Endothelial cell of umbilical vein (primary cell): ENCODE measurements at regions not wholly inside any gene's neighbourhood (a gene's known extent, or its start where the extent isn't known, plus 50 kb on each side); places are given as distances from the start of the nearest gene placed in this dataset.

ENCODE experiments used
- BruUV-seq: library from RNA; stranded (reverse); fragments of 400-500 nt; replicated peaks from 2 replicates; lab custom pipeline; 2021; lab: Mats Ljungman, UMichigan
- CTCF ChIA-PET: fragments of 300-600, 350-600 bp; sonication (Branson Sonifier 250); formaldehyde crosslinking; loops from one replicate; lab custom pipeline; 2021; ENCODE audit warnings: antibody characterized with exemption, inconsistent platforms; lab: Charles Lee
- POLR2A ChIA-PET: fragments of 300-600, 350-600 bp; sonication (Branson Sonifier 250); formaldehyde crosslinking; loops from one replicate; lab custom pipeline; 2021; ENCODE audit warnings: antibody characterized with exemption, inconsistent platforms; lab: Charles Lee
- DNase-seq: peaks from one replicate; pipeline ENCODE4 v3.0.0-alpha.2; 2011; ENCODE audit warnings: low read depth, low spot score
- FAIRE-seq: peaks from 2 replicates; lab custom pipeline; 2011; peaks lifted over from hg19 to GRCh38; lab: Jason Lieb, UNC
- H2AFZ ChIP-seq: 2 replicates; pipeline ENCODE4 v1.6.0; 2012; ENCODE audit warnings: low read depth, low read length, control low read depth, inconsistent platforms
- H3K27ac ChIP-seq: 2 replicates; pipeline ENCODE4 v1.5.1; 2011; ENCODE audit warnings: low read depth, mild to moderate bottlenecking, control low read depth, low read length, moderate library complexity; ENCODE audit not compliant: insufficient read depth
- H3K27me3 ChIP-seq, 2 experiments: 2 replicates each; pipeline versions ENCODE4 v1.6.0 to v1.6.1; 2011; ENCODE audit warnings: low read length in 2 of 2, mixed read lengths in 1 of 2; ENCODE audit not compliant: control insufficient read depth in 2 of 2, insufficient read depth in 2 of 2
- H3K36me3 ChIP-seq, 2 experiments: 2 replicates in 1 of 2; 3 replicates in 1 of 2; pipeline ENCODE4 v1.5.1; 2011; ENCODE audit warnings: low read length in 2 of 2, mild to moderate bottlenecking in 1 of 2, moderate library complexity in 1 of 2; ENCODE audit not compliant: control insufficient read depth in 2 of 2, insufficient read depth in 2 of 2; ENCODE audit errors: extremely low read depth in 1 of 2
- H3K4me1 ChIP-seq: 3 replicates; pipeline ENCODE4 v1.5.1; 2011; ENCODE audit warnings: mild to moderate bottlenecking, low read length; ENCODE audit not compliant: control insufficient read depth, insufficient read depth; ENCODE audit errors: extremely low read depth
- H3K4me2 ChIP-seq: 2 replicates; pipeline ENCODE4 v1.6.1; 2011; ENCODE audit warnings: low read length, control low read depth, mixed read lengths; ENCODE audit not compliant: insufficient read depth
- H3K4me3 ChIP-seq, 3 experiments: fragments of 200-600 bp in 1 of 3; sonication (generic), shearing (Covaris generic) in 1 of 3; replicated peaks in 1 of 3; 2 replicates each; pipeline ENCODE4 v1.5.1; 2011 to 2016; ENCODE audit warnings: control low read depth in 3 of 3, low read length in 3 of 3, mild to moderate bottlenecking in 2 of 3, inconsistent platforms in 1 of 3, low read depth in 1 of 3, moderate library complexity in 1 of 3; ENCODE audit not compliant: insufficient read depth in 1 of 3
- H3K79me2 ChIP-seq: 2 replicates; pipeline ENCODE4 v1.6.0; 2012; ENCODE audit warnings: low read length, inconsistent platforms; ENCODE audit not compliant: control insufficient read depth, insufficient read depth
- H3K9ac ChIP-seq: replicated peaks from 2 replicates; pipeline ENCODE3; 2011; ENCODE audit warnings: low read length, control low read depth; ENCODE audit not compliant: insufficient read depth; ENCODE audit errors: extremely low read depth
- H3K9me1 ChIP-seq: replicated peaks from 3 replicates; pipeline ENCODE4 v1.6.0; 2011; ENCODE audit warnings: mild to moderate bottlenecking, low read length; ENCODE audit not compliant: control insufficient read depth, insufficient read depth; ENCODE audit errors: extremely low read depth
- H3K9me3 ChIP-seq: replicated peaks from 2 replicates; pipeline ENCODE4 v1.5.1; 2012; ENCODE audit warnings: low read length, inconsistent platforms; ENCODE audit not compliant: control insufficient read depth, insufficient read depth
- H4K20me1 ChIP-seq: replicated peaks from 2 replicates; pipeline ENCODE3; 2011; ENCODE audit warnings: mild to moderate bottlenecking, low read length; ENCODE audit not compliant: control insufficient read depth, insufficient read depth; ENCODE audit errors: extremely low read depth
- CTCF ChIP-seq, 2 donors: IDR thresholded peaks; 1 replicate in 1 of 2; 2 replicates in 1 of 2; pipeline ENCODE4 v1.5.1; 2011; ENCODE audit warnings: low read length in 2 of 2, mild to moderate bottlenecking in 2 of 2, moderate library complexity in 2 of 2, control low read depth in 1 of 2, inconsistent platforms in 1 of 2, low read depth in 1 of 2; ENCODE audit not compliant: insufficient read depth in 1 of 2; ENCODE audit errors: extremely low read depth in 1 of 2
- EZH2 ChIP-seq: IDR thresholded peaks from 2 replicates; pipeline ENCODE4 v1.6.1; 2012; ENCODE audit warnings: borderline replicate concordance, low read depth, mild to moderate bottlenecking, moderate library complexity, low read length, inconsistent platforms; ENCODE audit not compliant: severe bottlenecking
- FOS ChIP-seq: IDR thresholded peaks from 2 replicates; pipeline ENCODE4 v1.6.1; 2011; ENCODE audit warnings: mild to moderate bottlenecking, low read length, moderate library complexity, borderline replicate concordance; ENCODE audit not compliant: insufficient read depth
- GATA2 ChIP-seq: IDR thresholded peaks from 2 replicates; pipeline ENCODE4 v1.7.0; 2011; ENCODE audit warnings: low read depth, mild to moderate bottlenecking, moderate library complexity, mixed read lengths, low read length; ENCODE audit not compliant: insufficient read length, insufficient read depth
- JUN ChIP-seq: IDR thresholded peaks from 2 replicates; pipeline ENCODE4 v1.6.1; 2011; ENCODE audit warnings: borderline replicate concordance, low read depth; ENCODE audit not compliant: insufficient read length, insufficient read depth
- MAX ChIP-seq: IDR thresholded peaks from 2 replicates; pipeline ENCODE4 v1.6.1; 2011; ENCODE audit not compliant: insufficient read depth, insufficient read length
- MYC ChIP-seq: IDR thresholded peaks from one replicate; pipeline ENCODE4 v1.6.1; 2011; ENCODE audit warnings: mild to moderate bottlenecking, low read depth, low read length
- POLR2A ChIP-seq: IDR thresholded peaks from 2 replicates; pipeline ENCODE4 v1.6.1; 2012; ENCODE audit warnings: low read depth, mild to moderate bottlenecking, control low read depth, low read length
- POLR2AphosphoS5 ChIP-seq: IDR thresholded peaks from 2 replicates; pipeline ENCODE4 v1.6.1; 2012; ENCODE audit warnings: low read depth, mild to moderate bottlenecking, control low read depth, low read length, moderate library complexity; ENCODE audit not compliant: insufficient read depth
- dilution Hi-C: fragments of 300-500 bp; cut with MboI; formaldehyde crosslinking; loops from one replicate; pipeline ENCODE4 v1.15.0; 2019; ENCODE audit warnings: low sequenced_read_pairs; ENCODE audit not compliant: extremely low pct_ligation_motif_present
- intact Hi-C: fragments of 100-400 bp; cut with micrococcal nuclease; formaldehyde crosslinking; loops from one replicate; pipeline ENCODE4 v1.10.0; 2022

- CTCF ChIA-PET = interaction anchor here (0.6 to 1.2 kb wide), 2 partner anchors 145 to 389 kb away, joined by 3 read pairs; no protein-coding TSS in a partner anchor
- FAIRE-seq = no peak
Measured at GRCh38 chr7:138349841-138350700, 110.0 kb upstream of the TRIM24 start.

More at GRCh38 chr7:138349841-138350700, 110.0 kb upstream of the TRIM24 start:
- no peak overlapping the region for H3K27ac ChIP-seq
- intact Hi-C loops (no loop called here), dilution Hi-C loops (no loop called here)
- H3K79me2 ChIP-seq = no peaks in the 10 kb centered on the region
- TF ChIP-seq CTCF (IDR thresholded peaks at IDR 0.05; ENCODE audit: extremely low read depth in 1 of 2, insufficient read depth in 1 of 2, low read depth in 1 of 2, low read length in 2 of 2) (no peak), EZH2 (no peak), POLR2A (no peak), POLR2AphosphoS5 (no peak), FOS (no peak), JUN (no peak), MAX (no peak), MYC (no peak), GATA2 (no peak)
- H3K9me3 ChIP-seq = no peaks in the 10 kb centered on the region
- no peaks in the 10 kb centered on the region for H3K9me1 ChIP-seq
- no peaks in the 10 kb centered on the region for H3K36me3 ChIP-seq
- POLR2A ChIA-PET = no interaction called here
- no peak overlapping the region for H3K4me3 ChIP-seq
- DNase-seq = no peak
- BruUV-seq = no TSS peak
- no peaks in the 10 kb centered on the region for H4K20me1 ChIP-seq
- H3K4me1 ChIP-seq = no peaks in the 10 kb centered on the region
- no peaks in the 10 kb centered on the region for H3K27me3 ChIP-seq
- no peak overlapping the region for H2AFZ ChIP-seq
- no peak overlapping the region for H3K9ac ChIP-seq
- no peak overlapping the region for H3K4me2 ChIP-seq
